ENCODE measurements at regions not wholly inside any gene's neighbourhood (a gene's known extent, or its start where the extent isn't known, plus 50 kb on each side); places are given as distances from the start of the nearest gene placed in this dataset.
"Not testable (repeated sequence)": the region's sequence is repeated elsewhere in the genome, so short reads cannot be mapped to it uniquely, and the experiment has no call there.

DNA sequence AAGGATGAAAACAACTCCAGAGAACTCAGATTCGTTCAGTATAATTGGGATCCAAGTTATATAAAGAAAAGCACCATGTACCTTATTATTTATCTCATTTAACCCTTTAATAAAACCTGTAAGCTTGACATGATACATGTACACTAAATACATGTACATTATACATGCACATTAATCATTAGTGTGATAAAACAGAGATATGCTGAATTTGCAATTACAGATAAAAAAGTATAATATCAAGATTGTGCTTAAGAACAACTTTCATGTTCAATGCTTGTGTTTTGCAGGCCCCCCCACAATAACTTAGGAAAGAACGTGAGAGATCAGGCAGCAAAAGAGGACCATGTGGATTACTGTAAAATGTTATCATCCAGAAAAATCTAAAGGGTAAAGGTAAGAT, 385.4 kb upstream of the GYPC start:
- Histone ChIP-seq H3K27me3 (ENCODE audit: control insufficient read depth in 1 of 2, insufficient read depth in 2 of 2, low read length in 2 of 2) (no peaks in the 10 kb centered on the region), H3K9me3 (ENCODE audit: control insufficient read depth in 1 of 2, low read length in 2 of 2) (no peaks in the 10 kb centered on the region), H3K4me1 (ENCODE audit: control insufficient read depth in 1 of 2, insufficient read depth in 2 of 2, low read length in 2 of 2) (no peaks in the 10 kb centered on the region), H3K4me3 (ENCODE audit: low read depth in 1 of 2, low read length in 2 of 2) (no peak overlapping the region), H3K36me3 (ENCODE audit: control insufficient read depth in 1 of 2, insufficient read depth in 2 of 2, low read length in 2 of 2) (no peaks in the 10 kb centered on the region), H3K27ac (ENCODE audit: low read depth, low read length) (no peak overlapping the region), H3K9ac (ENCODE audit: low read depth in 1 of 2, low read length in 2 of 2) (no peak overlapping the region)

DNA sequence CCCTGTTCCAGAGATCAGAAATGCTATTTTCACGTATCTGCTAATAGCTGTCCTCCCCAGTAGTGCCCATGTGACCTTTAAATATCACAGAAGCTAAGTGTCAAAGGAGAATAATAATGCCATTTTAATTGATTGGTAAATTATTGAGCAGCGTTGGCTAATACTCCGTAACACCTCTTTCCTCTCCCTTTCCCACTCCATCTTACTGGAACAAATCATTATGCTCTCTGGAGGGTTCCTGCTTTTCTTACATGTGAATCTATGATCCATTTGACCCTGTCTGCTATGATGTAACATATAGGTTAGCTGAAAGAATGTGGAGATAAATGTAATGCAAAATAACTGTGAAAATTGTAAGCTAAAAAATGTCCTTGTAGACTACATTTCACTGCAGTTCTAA, 383.6 kb upstream of the GYPC start:
- no peaks in the 10 kb centered on the region for H3K36me3 ChIP-seq (ENCODE audit: control insufficient read depth in 1 of 2, insufficient read depth in 2 of 2, low read length in 2 of 2)
- H3K27me3 ChIP-seq (ENCODE audit: control insufficient read depth in 1 of 2, insufficient read depth in 2 of 2, low read length in 2 of 2) = no peaks in the 10 kb centered on the region
- H3K27ac ChIP-seq (ENCODE audit: low read depth, low read length) = no peak overlapping the region
- no peaks in the 10 kb centered on the region for H3K4me1 ChIP-seq (ENCODE audit: control insufficient read depth in 1 of 2, insufficient read depth in 2 of 2, low read length in 2 of 2)
- H3K9me3 ChIP-seq (ENCODE audit: control insufficient read depth in 1 of 2, low read length in 2 of 2) = no peaks in the 10 kb centered on the region
- no peak overlapping the region for H3K4me3 ChIP-seq (ENCODE audit: low read depth in 1 of 2, low read length in 2 of 2)
- H3K9ac ChIP-seq (ENCODE audit: low read depth in 1 of 2, low read length in 2 of 2) = no peak overlapping the region

- H3K4me1 ChIP-seq (ENCODE audit: control insufficient read depth in 1 of 2, insufficient read depth in 2 of 2, low read length in 2 of 2) = no peaks in the 10 kb centered on the region
- H3K36me3 ChIP-seq (ENCODE audit: control insufficient read depth in 1 of 2, insufficient read depth in 2 of 2, low read length in 2 of 2) = no peaks in the 10 kb centered on the region
- H3K9ac ChIP-seq (ENCODE audit: low read depth in 1 of 2, low read length in 2 of 2) = no peak overlapping the region
- no peak overlapping the region for H3K27ac ChIP-seq (ENCODE audit: low read depth, low read length)
- H3K4me3 ChIP-seq (ENCODE audit: low read depth in 1 of 2, low read length in 2 of 2) = no peak overlapping the region
- no peaks in the 10 kb centered on the region for H3K9me3 ChIP-seq (ENCODE audit: control insufficient read depth in 1 of 2, low read length in 2 of 2)
- H3K27me3 ChIP-seq (ENCODE audit: control insufficient read depth in 1 of 2, insufficient read depth in 2 of 2, low read length in 2 of 2) = no peaks in the 10 kb centered on the region
Observed at GRCh38 chr2:126275098-126275497, 380.9 kb upstream of the GYPC start.

DNA sequence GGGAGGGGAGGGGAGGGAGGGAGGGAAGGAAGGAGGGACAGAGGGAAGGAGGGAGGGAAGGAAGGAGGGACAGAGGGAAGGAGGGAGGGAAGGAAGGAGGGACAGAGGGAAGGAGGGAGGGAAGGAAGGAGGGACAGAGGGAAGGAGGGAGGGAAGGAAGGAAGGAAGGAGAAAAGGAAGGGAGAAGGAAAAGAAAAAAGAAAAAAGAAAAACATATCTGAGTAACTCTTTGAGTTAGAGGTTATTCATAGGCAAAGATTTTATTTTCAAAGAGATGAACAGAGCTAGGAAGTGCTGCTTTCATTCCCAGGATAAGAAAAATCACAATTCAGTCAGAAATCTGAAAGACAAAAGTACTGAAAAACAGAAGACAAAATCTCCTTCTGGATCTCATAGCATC, 379.7 kb upstream of the GYPC start:
- H3K27ac ChIP-seq (ENCODE audit: low read depth, low read length); H3K36me3 ChIP-seq (ENCODE audit: control insufficient read depth in 1 of 2, insufficient read depth in 2 of 2, low read length in 2 of 2); H3K4me3 ChIP-seq (ENCODE audit: low read depth in 1 of 2, low read length in 2 of 2); H3K9ac ChIP-seq (ENCODE audit: low read depth in 1 of 2, low read length in 2 of 2); H3K4me1 ChIP-seq (ENCODE audit: control insufficient read depth in 1 of 2, insufficient read depth in 2 of 2, low read length in 2 of 2); H3K9me3 ChIP-seq (ENCODE audit: control insufficient read depth in 1 of 2, low read length in 2 of 2); H3K27me3 ChIP-seq (ENCODE audit: control insufficient read depth in 1 of 2, insufficient read depth in 2 of 2, low read length in 2 of 2): not testable (repeated sequence)

- no peak overlapping the region for H3K4me3 ChIP-seq (ENCODE audit: low read depth in 1 of 2, low read length in 2 of 2)
- no peak overlapping the region for H3K27ac ChIP-seq (ENCODE audit: low read depth, low read length)
- no peaks in the 10 kb centered on the region for H3K9me3 ChIP-seq (ENCODE audit: control insufficient read depth in 1 of 2, low read length in 2 of 2)
- H3K9ac ChIP-seq (ENCODE audit: low read depth in 1 of 2, low read length in 2 of 2) = no peak overlapping the region
- H3K27me3 ChIP-seq (ENCODE audit: control insufficient read depth in 1 of 2, insufficient read depth in 2 of 2, low read length in 2 of 2) = no peaks in the 10 kb centered on the region
- H3K36me3 ChIP-seq (ENCODE audit: control insufficient read depth in 1 of 2, insufficient read depth in 2 of 2, low read length in 2 of 2) = no peaks in the 10 kb centered on the region
- H3K4me1 ChIP-seq (ENCODE audit: control insufficient read depth in 1 of 2, insufficient read depth in 2 of 2, low read length in 2 of 2) = no peaks in the 10 kb centered on the region
Observed at GRCh38 chr2:126288362-126288761, 367.6 kb upstream of the GYPC start.

- not testable (repeated sequence) for H3K27me3 ChIP-seq (ENCODE audit: control insufficient read depth in 1 of 2, insufficient read depth in 2 of 2, low read length in 2 of 2)
Observed at GRCh38 chr2:126293962-126294361, 362.0 kb upstream of the GYPC start.

GRCh38 chr2:126299469-126299976, 356.4 kb upstream of the GYPC start:
- Histone ChIP-seq H3K4me3 (ENCODE audit: low read depth in 1 of 2, low read length in 2 of 2) (no peak overlapping the region), H3K9me3 (ENCODE audit: control insufficient read depth in 1 of 2, low read length in 2 of 2) (no peaks in the 10 kb centered on the region), H3K27me3 (ENCODE audit: control insufficient read depth in 1 of 2, insufficient read depth in 2 of 2, low read length in 2 of 2) (no peaks in the 10 kb centered on the region), H3K36me3 (ENCODE audit: control insufficient read depth in 1 of 2, insufficient read depth in 2 of 2, low read length in 2 of 2) (no peaks in the 10 kb centered on the region), H3K4me1 (ENCODE audit: control insufficient read depth in 1 of 2, insufficient read depth in 2 of 2, low read length in 2 of 2) (no peaks in the 10 kb centered on the region), H3K27ac (ENCODE audit: low read depth, low read length) (no peak overlapping the region), H3K9ac (ENCODE audit: low read depth in 1 of 2, low read length in 2 of 2) (no peak overlapping the region)

More at GRCh38 chr2:126293962-126294361, 362.0 kb upstream of the GYPC start:
- H3K36me3 ChIP-seq (ENCODE audit: control insufficient read depth in 1 of 2, insufficient read depth in 2 of 2, low read length in 2 of 2); H3K9ac ChIP-seq (ENCODE audit: low read depth in 1 of 2, low read length in 2 of 2); H3K27ac ChIP-seq (ENCODE audit: low read depth, low read length); H3K4me1 ChIP-seq (ENCODE audit: control insufficient read depth in 1 of 2, insufficient read depth in 2 of 2, low read length in 2 of 2); H3K4me3 ChIP-seq (ENCODE audit: low read depth in 1 of 2, low read length in 2 of 2); H3K9me3 ChIP-seq (ENCODE audit: control insufficient read depth in 1 of 2, low read length in 2 of 2): not testable (repeated sequence)

GRCh38 chr2:126300348-126300747, 355.6 kb upstream of the GYPC start:
- Histone ChIP-seq H3K36me3 (ENCODE audit: control insufficient read depth in 1 of 2, insufficient read depth in 2 of 2, low read length in 2 of 2) (no peaks in the 10 kb centered on the region), H3K9me3 (ENCODE audit: control insufficient read depth in 1 of 2, low read length in 2 of 2) (no peaks in the 10 kb centered on the region), H3K4me3 (ENCODE audit: low read depth in 1 of 2, low read length in 2 of 2) (no peak overlapping the region), H3K27me3 (ENCODE audit: control insufficient read depth in 1 of 2, insufficient read depth in 2 of 2, low read length in 2 of 2) (no peaks in the 10 kb centered on the region), H3K27ac (ENCODE audit: low read depth, low read length) (no peak overlapping the region), H3K9ac (ENCODE audit: low read depth in 1 of 2, low read length in 2 of 2) (no peak overlapping the region), H3K4me1 (ENCODE audit: control insufficient read depth in 1 of 2, insufficient read depth in 2 of 2, low read length in 2 of 2) (no peaks in the 10 kb centered on the region)

- Histone ChIP-seq H3K9ac (ENCODE audit: low read depth in 1 of 2, low read length in 2 of 2) (no peak overlapping the region), H3K27me3 (ENCODE audit: control insufficient read depth in 1 of 2, insufficient read depth in 2 of 2, low read length in 2 of 2) (no peaks in the 10 kb centered on the region), H3K4me1 (ENCODE audit: control insufficient read depth in 1 of 2, insufficient read depth in 2 of 2, low read length in 2 of 2) (no peaks in the 10 kb centered on the region), H3K9me3 (ENCODE audit: control insufficient read depth in 1 of 2, low read length in 2 of 2) (no peaks in the 10 kb centered on the region), H3K36me3 (ENCODE audit: control insufficient read depth in 1 of 2, insufficient read depth in 2 of 2, low read length in 2 of 2) (no peaks in the 10 kb centered on the region), H3K27ac (ENCODE audit: low read depth, low read length) (no peak overlapping the region), H3K4me3 (ENCODE audit: low read depth in 1 of 2, low read length in 2 of 2) (no peak overlapping the region)
Observed at GRCh38 chr2:126302043-126302442, 353.9 kb upstream of the GYPC start.

DNA sequence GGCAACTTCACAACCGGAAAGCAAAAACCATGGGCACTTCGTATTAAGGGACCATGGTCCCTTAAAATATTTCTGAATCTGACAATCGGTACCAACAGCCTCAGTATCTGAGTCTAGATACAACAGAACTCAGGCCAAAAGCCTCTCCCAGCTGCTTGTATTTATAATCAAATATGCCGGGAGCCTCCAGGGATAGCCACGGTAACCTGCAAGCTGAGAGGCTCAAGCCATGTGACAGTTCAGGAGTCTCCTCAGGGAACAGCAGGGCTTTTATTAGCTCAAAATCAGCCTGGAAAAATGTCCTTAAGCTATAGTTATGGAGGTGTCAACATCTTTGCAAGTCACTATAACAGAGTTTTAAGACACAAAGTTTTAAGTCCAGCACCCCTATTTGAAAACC, 352.8 kb upstream of the GYPC start:
- Histone ChIP-seq H3K27ac (ENCODE audit: low read depth, low read length) (no peak overlapping the region), H3K36me3 (ENCODE audit: control insufficient read depth in 1 of 2, insufficient read depth in 2 of 2, low read length in 2 of 2) (no peaks in the 10 kb centered on the region), H3K27me3 (ENCODE audit: control insufficient read depth in 1 of 2, insufficient read depth in 2 of 2, low read length in 2 of 2) (no peaks in the 10 kb centered on the region), H3K9me3 (ENCODE audit: control insufficient read depth in 1 of 2, low read length in 2 of 2) (no peaks in the 10 kb centered on the region), H3K4me1 (ENCODE audit: control insufficient read depth in 1 of 2, insufficient read depth in 2 of 2, low read length in 2 of 2) (no peaks in the 10 kb centered on the region), H3K4me3 (ENCODE audit: low read depth in 1 of 2, low read length in 2 of 2) (no peak overlapping the region), H3K9ac (ENCODE audit: low read depth in 1 of 2, low read length in 2 of 2) (no peak overlapping the region)

DNA sequence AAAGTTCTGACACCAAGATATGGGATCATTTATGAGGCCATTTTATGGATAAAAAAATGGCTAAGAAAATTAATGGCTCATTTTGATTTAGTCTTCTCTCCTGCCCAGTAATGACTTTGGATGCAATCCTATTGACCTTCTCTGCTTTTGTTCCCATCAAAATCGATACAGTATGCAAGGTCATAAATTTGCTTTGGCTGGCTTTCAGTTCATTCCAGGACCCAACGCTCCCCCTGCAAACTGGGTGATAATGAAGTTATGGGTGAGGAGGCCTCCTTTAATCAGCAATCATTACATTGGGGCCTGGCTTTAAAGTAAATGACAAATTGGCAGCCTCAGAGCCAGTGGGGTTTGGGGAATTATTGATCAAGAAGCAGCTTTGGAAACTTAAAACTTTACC, 351.8 kb upstream of the GYPC start:
- no peaks in the 10 kb centered on the region for H3K36me3 ChIP-seq (ENCODE audit: control insufficient read depth in 1 of 2, insufficient read depth in 2 of 2, low read length in 2 of 2)

More for the DNA sequence above, 351.8 kb upstream of the GYPC start:
- Histone ChIP-seq H3K27me3 (ENCODE audit: control insufficient read depth in 1 of 2, insufficient read depth in 2 of 2, low read length in 2 of 2) (no peaks in the 10 kb centered on the region), H3K27ac (ENCODE audit: low read depth, low read length) (no peak overlapping the region), H3K9ac (ENCODE audit: low read depth in 1 of 2, low read length in 2 of 2) (no peak overlapping the region), H3K9me3 (ENCODE audit: control insufficient read depth in 1 of 2, low read length in 2 of 2) (no peaks in the 10 kb centered on the region), H3K4me3 (ENCODE audit: low read depth in 1 of 2, low read length in 2 of 2) (no peak overlapping the region), H3K4me1 (ENCODE audit: control insufficient read depth in 1 of 2, insufficient read depth in 2 of 2, low read length in 2 of 2) (no peaks in the 10 kb centered on the region)
